Type B pancreatic cell (in vitro differentiated cells): ENCODE measurements at regions not wholly inside any gene's neighbourhood (a gene's known extent, or its start where the extent isn't known, plus 50 kb on each side); places are given as distances from the start of the nearest gene placed in this dataset.

Experiments used
- DNase-seq: peaks from one replicate; pipeline ENCODE4 v3.0.0; 2021; ENCODE audit warnings: mixed read lengths; ENCODE audit not compliant: unreplicated experiment; ENCODE audit errors: extremely low spot score
- H3K27ac Mint-ChIP-seq: 2 replicates; pipeline ENCODE4 v1.8.0; 2021; ENCODE audit warnings: mild to moderate bottlenecking, mixed read lengths
- H3K27me3 Mint-ChIP-seq: 2 replicates; pipeline ENCODE4 v1.8.0; 2021; ENCODE audit warnings: mixed read lengths
- H3K36me3 Mint-ChIP-seq: 2 replicates; pipeline ENCODE4 v1.8.0; 2021; ENCODE audit warnings: mixed read lengths
- H3K4me1 Mint-ChIP-seq: one replicate; pipeline ENCODE4 v1.8.0; 2021; ENCODE audit warnings: mixed read lengths; ENCODE audit not compliant: unreplicated experiment
- H3K4me3 Mint-ChIP-seq: 2 replicates; pipeline ENCODE4 v1.8.0; 2021; ENCODE audit warnings: mild to moderate bottlenecking, mixed read lengths
- H3K9me3 Mint-ChIP-seq: 2 replicates; pipeline ENCODE4 v1.8.0; 2021; ENCODE audit warnings: mixed read lengths
- TF ChIP-seq, protein P1 (sequence below): fragments of 200-600 bp; sonication (generic); conservative IDR thresholded peaks from 2 replicates; pipeline ENCODE4 v1.5.0; 2021; ENCODE audit warnings: antibody characterized with exemption, mild to moderate bottlenecking

DNA sequence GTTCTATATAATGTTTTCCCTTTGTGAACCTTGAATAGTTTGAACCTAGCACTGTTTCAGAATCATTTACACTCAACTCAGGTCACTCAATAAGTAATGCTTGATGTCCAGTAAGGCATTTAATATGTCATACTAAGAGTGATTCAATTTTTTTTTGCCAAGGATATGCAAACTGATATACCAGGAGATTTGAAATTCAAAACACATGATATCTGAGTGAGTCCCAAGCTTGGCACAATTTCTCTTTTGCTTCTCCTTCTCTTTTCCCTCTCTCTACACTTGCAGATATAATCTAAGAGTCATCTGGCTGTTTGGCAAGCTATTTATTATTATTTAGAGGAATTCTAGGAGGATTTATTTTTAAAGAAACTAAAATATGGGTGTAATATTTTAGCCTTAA, 61.6 kb upstream of the SPAG17 start:
- no peak for DNase-seq
- H3K27me3 Mint-ChIP-seq: no peaks in the 10 kb centered on the region
- no peak overlapping the region for H3K4me3 Mint-ChIP-seq
- peaks cover 19% of the 10 kb centered on the region for H3K4me1 Mint-ChIP-seq
- TF ChIP-seq, protein P1, sequence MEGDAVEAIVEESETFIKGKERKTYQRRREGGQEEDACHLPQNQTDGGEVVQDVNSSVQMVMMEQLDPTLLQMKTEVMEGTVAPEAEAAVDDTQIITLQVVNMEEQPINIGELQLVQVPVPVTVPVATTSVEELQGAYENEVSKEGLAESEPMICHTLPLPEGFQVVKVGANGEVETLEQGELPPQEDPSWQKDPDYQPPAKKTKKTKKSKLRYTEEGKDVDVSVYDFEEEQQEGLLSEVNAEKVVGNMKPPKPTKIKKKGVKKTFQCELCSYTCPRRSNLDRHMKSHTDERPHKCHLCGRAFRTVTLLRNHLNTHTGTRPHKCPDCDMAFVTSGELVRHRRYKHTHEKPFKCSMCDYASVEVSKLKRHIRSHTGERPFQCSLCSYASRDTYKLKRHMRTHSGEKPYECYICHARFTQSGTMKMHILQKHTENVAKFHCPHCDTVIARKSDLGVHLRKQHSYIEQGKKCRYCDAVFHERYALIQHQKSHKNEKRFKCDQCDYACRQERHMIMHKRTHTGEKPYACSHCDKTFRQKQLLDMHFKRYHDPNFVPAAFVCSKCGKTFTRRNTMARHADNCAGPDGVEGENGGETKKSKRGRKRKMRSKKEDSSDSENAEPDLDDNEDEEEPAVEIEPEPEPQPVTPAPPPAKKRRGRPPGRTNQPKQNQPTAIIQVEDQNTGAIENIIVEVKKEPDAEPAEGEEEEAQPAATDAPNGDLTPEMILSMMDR: no peak
- no peaks in the 10 kb centered on the region for H3K36me3 Mint-ChIP-seq
- no peak overlapping the region for H3K27ac Mint-ChIP-seq
- H3K9me3 Mint-ChIP-seq: no peaks in the 10 kb centered on the region

DNA sequence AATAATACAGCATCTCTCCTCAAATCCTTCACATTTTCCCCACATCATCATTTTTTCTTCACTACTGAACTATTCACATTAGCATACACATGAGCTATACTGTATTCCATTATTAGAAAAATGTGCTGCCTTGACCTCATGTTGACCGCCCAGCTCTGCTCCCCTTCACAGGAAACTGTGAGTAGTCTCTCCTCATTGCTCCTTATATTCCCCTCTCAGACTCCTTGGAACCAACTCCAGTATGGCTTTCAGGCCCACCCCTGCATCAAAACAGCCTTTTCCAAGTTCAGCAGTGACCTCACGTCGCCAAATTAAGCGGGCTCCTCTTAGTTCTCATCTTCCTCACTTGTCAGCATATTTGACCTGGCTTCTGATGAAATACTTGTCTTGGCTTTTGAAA, 59.2 kb upstream of the SPAG17 start:
- TF ChIP-seq, protein P1: no peak
- no peak overlapping the region for H3K4me3 Mint-ChIP-seq

DNA sequence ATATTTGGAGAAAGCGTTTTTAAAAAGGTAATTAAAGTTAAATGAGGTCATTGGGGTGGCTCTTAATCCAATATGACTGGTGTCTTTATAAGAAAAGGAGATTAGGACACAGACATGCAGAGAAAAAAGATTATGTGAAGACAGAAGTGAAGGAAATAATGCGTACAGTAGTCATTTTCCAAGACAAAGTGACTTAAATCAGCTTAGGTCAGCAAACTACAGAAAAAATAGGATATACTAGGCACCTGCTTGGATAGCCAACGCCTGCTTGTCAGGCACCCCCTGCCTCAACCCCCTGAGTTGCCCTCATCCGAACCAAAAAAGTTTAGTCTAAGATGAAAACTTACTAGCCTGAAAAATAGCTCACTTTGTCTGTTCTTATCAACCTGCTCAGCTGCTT, 58.2 kb upstream of the SPAG17 start:
- Mint-ChIP-seq H3K27ac (no peak overlapping the region), H3K9me3 (no peaks in the 10 kb centered on the region), H3K4me1 (peaks cover 9% of the 10 kb centered on the region), H3K36me3 (no peaks in the 10 kb centered on the region), H3K4me3 (no peak overlapping the region), H3K27me3 (no peaks in the 10 kb centered on the region)
- no peak for DNase-seq
- TF ChIP-seq, protein P1: no peak

More for the DNA sequence above, 59.2 kb upstream of the SPAG17 start:
- Mint-ChIP-seq H3K27ac (no peak overlapping the region), H3K4me1 (peaks cover 9% of the 10 kb centered on the region), H3K36me3 (no peaks in the 10 kb centered on the region), H3K9me3 (no peaks in the 10 kb centered on the region), H3K27me3 (no peaks in the 10 kb centered on the region)
- DNase-seq: no peak
